ENCODE measurements at regions not wholly inside any gene's neighbourhood (a gene's known extent, or its start where the extent isn't known, plus 50 kb on each side); places are given as distances from the start of the nearest gene placed in this dataset.

DNA sequence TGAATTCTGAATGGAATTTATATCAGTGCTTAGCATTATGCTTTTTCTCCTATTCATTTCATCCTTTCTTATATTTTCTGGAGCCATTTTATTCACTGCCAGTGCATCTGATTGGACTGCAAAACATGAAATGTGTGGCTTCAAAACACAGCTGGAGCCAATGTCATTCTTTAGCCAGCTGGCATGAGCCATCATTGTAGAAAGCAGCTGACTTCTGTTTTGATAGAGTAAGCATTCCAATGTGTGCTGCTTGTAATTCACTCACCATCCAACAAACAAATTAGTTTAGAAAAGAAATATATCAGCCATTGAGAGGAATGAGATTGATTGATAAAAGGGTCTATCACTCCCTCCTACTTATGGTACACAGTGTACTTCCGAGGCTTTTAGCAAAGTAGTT, 2616.0 kb downstream of the ARAP2 start:
- TF ChIP-seq, protein P1, sequence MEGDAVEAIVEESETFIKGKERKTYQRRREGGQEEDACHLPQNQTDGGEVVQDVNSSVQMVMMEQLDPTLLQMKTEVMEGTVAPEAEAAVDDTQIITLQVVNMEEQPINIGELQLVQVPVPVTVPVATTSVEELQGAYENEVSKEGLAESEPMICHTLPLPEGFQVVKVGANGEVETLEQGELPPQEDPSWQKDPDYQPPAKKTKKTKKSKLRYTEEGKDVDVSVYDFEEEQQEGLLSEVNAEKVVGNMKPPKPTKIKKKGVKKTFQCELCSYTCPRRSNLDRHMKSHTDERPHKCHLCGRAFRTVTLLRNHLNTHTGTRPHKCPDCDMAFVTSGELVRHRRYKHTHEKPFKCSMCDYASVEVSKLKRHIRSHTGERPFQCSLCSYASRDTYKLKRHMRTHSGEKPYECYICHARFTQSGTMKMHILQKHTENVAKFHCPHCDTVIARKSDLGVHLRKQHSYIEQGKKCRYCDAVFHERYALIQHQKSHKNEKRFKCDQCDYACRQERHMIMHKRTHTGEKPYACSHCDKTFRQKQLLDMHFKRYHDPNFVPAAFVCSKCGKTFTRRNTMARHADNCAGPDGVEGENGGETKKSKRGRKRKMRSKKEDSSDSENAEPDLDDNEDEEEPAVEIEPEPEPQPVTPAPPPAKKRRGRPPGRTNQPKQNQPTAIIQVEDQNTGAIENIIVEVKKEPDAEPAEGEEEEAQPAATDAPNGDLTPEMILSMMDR (IDR thresholded peaks at IDR 0.05), result no peak
- no peak for TF ChIP-seq ZFX (IDR thresholded peaks at IDR 0.05; ENCODE audit: borderline replicate concordance)
- H3K27ac ChIP-seq, result no peak overlapping the region

DNA sequence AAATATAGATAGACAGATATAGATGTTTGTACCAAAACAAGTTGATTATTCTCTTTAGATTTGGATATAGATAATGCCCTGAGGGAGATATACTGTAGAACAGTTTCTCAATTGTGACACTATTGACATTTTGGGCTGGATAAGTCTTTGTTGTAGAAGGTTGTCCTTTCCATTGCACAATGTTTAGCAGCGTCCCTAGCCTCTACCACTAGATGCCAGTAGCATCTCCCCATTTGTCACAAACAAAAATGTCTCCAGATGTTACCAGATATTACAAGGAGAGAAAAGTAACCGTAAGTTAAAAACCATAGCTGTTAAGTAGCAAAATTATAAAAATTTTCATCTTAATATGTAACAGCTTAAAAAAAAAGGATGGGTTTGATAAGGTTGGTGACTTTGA, 2595.3 kb downstream of the ARAP2 start:
- TF ChIP-seq, protein P1 (IDR thresholded peaks at IDR 0.05), result peak; percentile 63
- no peak for TF ChIP-seq ZFX (IDR thresholded peaks at IDR 0.05; ENCODE audit: borderline replicate concordance)
- no peak overlapping the region for H3K27ac ChIP-seq

DNA sequence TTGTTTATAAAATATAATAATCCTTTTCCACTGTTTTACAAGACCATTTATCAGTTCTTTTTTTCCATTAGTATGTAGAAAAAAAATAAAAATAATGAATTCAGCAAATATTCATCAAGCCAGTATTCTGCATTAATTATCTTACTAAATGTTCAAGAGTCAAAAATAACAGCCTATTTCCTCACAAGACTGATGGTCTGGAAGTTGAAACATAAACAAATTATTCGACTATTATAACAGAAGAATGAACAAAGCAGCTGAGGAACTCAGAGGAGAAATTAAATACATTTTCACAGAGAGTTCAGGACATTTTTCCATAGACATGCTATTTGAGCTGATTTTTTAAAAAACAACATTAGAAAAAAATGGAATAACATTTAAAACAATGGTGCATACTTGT, 2594.8 kb downstream of the ARAP2 start:
- TF ChIP-seq ZFX (IDR thresholded peaks at IDR 0.05; ENCODE audit: borderline replicate concordance), result no peak
- TF ChIP-seq, protein P1 (IDR thresholded peaks at IDR 0.05), result no peak; the same call in 1 of the 2 replicates
- H3K27ac ChIP-seq, result no peak overlapping the region

DNA sequence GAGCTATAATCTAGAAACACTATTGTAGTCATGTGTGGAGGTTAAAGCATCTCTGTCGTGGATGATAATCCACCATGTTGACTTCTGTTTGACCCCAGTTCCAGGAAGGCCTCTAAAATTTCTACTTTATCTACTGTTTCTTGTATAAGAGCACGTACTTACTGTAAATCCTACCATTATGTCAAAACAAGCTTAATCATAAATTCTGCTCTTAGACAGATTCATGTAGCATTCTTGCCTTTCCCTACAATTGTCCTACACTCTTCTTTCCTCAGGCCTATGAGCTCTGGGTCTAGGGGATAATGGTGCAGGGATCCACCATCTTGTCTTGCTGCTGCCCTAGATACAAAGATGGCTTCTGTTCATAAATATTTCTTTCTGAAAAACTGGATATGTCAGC, 2594.3 kb downstream of the ARAP2 start:
- TF ChIP-seq, protein P1 (IDR thresholded peaks at IDR 0.05), result no peak
- TF ChIP-seq ZFX (IDR thresholded peaks at IDR 0.05; ENCODE audit: borderline replicate concordance), result no peak
- no peak overlapping the region for H3K27ac ChIP-seq

DNA sequence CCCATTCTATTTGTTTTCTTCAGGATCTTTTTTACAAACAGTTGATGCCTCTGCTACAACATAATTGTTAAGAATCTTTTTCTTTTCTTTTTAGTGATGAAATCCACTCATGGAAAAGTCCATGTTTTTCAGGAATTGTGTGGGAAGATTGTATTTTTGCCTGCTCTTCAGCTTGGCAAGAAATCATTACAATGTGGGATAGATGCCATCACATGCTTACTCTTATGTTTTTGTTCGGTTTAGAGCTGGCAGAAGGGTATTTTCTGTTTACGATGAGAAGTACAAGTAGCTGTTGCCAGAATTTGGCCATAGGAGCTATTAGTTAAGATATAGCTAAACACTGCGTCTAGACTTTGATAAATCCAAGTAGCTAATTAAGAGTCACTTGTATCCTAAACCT, 2585.3 kb downstream of the ARAP2 start:
- TF ChIP-seq, protein P1 (IDR thresholded peaks at IDR 0.05), result no peak
- no peak for TF ChIP-seq ZFX (IDR thresholded peaks at IDR 0.05; ENCODE audit: borderline replicate concordance)
- H3K27ac ChIP-seq, result no peak overlapping the region

DNA sequence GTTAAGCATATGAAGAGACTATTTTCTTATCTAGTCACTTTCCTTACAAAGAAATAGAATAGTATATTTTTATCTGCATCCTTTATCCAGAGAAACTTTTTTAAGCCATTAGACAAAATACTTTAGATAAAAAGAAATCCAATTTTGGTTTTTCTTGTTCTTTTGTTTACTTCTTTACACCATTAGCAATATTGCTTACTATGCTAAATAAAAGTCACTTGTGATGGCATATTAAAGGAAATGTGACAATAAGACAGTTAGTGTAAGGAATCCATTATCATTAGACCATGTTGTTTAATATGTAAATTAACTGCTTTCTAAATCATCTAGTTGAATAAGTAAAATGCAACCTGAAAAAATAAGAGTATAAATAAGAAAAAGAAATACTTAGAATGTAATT, 2582.7 kb downstream of the ARAP2 start:
- H3K27ac ChIP-seq, result no peak overlapping the region
- TF ChIP-seq, protein P1 (IDR thresholded peaks at IDR 0.05), result no peak

DNA sequence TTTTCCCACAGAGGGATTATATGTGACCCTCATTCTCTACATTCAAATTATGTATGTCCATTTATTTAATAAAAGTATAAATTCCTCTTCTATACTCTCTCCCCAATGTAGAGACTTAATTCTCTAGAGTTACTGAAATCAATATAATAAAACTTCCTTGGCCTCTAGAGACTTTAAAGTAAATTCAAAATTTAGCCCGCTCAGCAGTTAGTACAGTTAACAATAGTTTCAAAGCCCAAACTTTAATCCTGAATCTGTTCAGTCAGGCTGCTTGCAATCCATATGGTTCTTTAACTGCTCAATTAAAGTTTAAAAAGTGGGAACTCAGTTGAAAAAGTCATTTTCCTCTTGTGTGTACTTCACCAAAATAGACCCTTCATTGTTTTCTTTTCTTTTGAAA, 2558.4 kb downstream of the ARAP2 start:
- no peak overlapping the region for H3K27ac ChIP-seq
- TF ChIP-seq, protein P1 (IDR thresholded peaks at IDR 0.05), result no peak

Data from 22Rv1 (cell line).